Lung (tissue), 11 donors: ENCODE measurements at regions not wholly inside any gene's neighbourhood (a gene's known extent, or its start where the extent isn't known, plus 50 kb on each side); places are given as distances from the start of the nearest gene placed in this dataset.
A peak's percentile ranks its signal among the peaks of the same experiment; 100 is the strongest.
"Not testable (repeated sequence)": the region's sequence is repeated elsewhere in the genome, so short reads cannot be mapped to it uniquely, and the experiment has no call there.

Experiments
- ATAC-seq: fragments of 200-7000 bp; cut with Tn5 transposase; one replicate; pipeline ENCODE4 v1.9.1; 2020; ENCODE audit warnings: moderate number of reproducible peaks; ENCODE audit not compliant: insufficient read depth, low FRiP score
- DNase-seq, 3 donors: peaks; one replicate each; pipeline ENCODE4 v3.0.0-alpha.2; 2013 to 2017
- H3K27ac ChIP-seq, 2 donors: one replicate each; pipeline ENCODE4 v1.5.1; 2013; ENCODE audit warnings: mild to moderate bottlenecking in 2 of 2, moderate library complexity in 2 of 2, control low read depth in 1 of 2, inconsistent platforms in 1 of 2, low read depth in 1 of 2, low read length in 1 of 2
- H3K27me3 ChIP-seq, 3 donors: one replicate each; pipeline ENCODE4 v1.5.1; 2013; ENCODE audit warnings: low read length in 2 of 3; ENCODE audit not compliant: control insufficient read depth in 3 of 3, insufficient read depth in 3 of 3
- H3K36me3 ChIP-seq, 4 donors: one replicate each; pipeline ENCODE4 v1.5.1; 2013; ENCODE audit warnings: low read length in 4 of 4, mild to moderate bottlenecking in 1 of 4, moderate library complexity in 1 of 4; ENCODE audit not compliant: control insufficient read depth in 4 of 4, insufficient read depth in 4 of 4
- H3K4me1 ChIP-seq, 5 donors: one replicate each; pipeline ENCODE4 v1.5.1; 2013; ENCODE audit warnings: low read length in 5 of 5, mild to moderate bottlenecking in 2 of 5, moderate library complexity in 1 of 5; ENCODE audit not compliant: control insufficient read depth in 5 of 5, insufficient read depth in 5 of 5
- H3K4me3 ChIP-seq: one replicate; pipeline ENCODE4 v1.5.1; 2013; ENCODE audit warnings: mild to moderate bottlenecking, control low read depth, moderate library complexity
- H3K9ac ChIP-seq, 2 donors: one replicate each; pipeline ENCODE4 v1.5.1; 2013; ENCODE audit warnings: low read length in 2 of 2, control low read depth in 1 of 2; ENCODE audit not compliant: insufficient read depth in 1 of 2
- H3K9me3 ChIP-seq, 4 donors: one replicate each; pipeline ENCODE4 v1.5.1; 2013; ENCODE audit warnings: low read length in 3 of 4, mild to moderate bottlenecking in 1 of 4, moderate library complexity in 1 of 4; ENCODE audit not compliant: control insufficient read depth in 4 of 4, insufficient read depth in 3 of 4
- WGBS, 2 donors: extraction: QIAGEN DNeasy Blood & Tissue Kit; methylation state at CpG; one replicate each; pipeline ENCODE4 v1.1.7; 2013; 5-methylcytosine and 5-hydroxymethylcytosine counted together
- TF ChIP-seq, protein P1 (sequence below): IDR thresholded peaks from 2 replicates; pipeline ENCODE4 v1.5.1; 2012; ENCODE audit warnings: mild to moderate bottlenecking; ENCODE audit errors: control extremely low read depth, extremely low read depth
- donor health status: control.
- donor health status: control.
- donor health status: Bipolar disorder and iron deficiency.
- donor health status: healthy.
- donor health status: DM: yes; HTN: yes; CAD: no.

- DNase-seq (peak in 1 of 3 donors; percentile 11), ATAC-seq (no peak)
- H3K9ac ChIP-seq = no peak overlapping the region
- WGBS, 2 donors = 79 to 85% methylated on average over 5 of the region's 5 CpGs
- H3K36me3 ChIP-seq = no peaks in the 10 kb centered on the region
- H3K4me1 ChIP-seq = peaks cover 0 to 6% (median 0%) of the 10 kb centered on the region in 5 donors
- no peak overlapping the region for H3K4me3 ChIP-seq
- no peaks in the 10 kb centered on the region for H3K9me3 ChIP-seq
- H3K27me3 ChIP-seq = no peaks in the 10 kb centered on the region
- TF ChIP-seq, protein P1, sequence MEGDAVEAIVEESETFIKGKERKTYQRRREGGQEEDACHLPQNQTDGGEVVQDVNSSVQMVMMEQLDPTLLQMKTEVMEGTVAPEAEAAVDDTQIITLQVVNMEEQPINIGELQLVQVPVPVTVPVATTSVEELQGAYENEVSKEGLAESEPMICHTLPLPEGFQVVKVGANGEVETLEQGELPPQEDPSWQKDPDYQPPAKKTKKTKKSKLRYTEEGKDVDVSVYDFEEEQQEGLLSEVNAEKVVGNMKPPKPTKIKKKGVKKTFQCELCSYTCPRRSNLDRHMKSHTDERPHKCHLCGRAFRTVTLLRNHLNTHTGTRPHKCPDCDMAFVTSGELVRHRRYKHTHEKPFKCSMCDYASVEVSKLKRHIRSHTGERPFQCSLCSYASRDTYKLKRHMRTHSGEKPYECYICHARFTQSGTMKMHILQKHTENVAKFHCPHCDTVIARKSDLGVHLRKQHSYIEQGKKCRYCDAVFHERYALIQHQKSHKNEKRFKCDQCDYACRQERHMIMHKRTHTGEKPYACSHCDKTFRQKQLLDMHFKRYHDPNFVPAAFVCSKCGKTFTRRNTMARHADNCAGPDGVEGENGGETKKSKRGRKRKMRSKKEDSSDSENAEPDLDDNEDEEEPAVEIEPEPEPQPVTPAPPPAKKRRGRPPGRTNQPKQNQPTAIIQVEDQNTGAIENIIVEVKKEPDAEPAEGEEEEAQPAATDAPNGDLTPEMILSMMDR = no peak
- no peak overlapping the region for H3K27ac ChIP-seq
Observed at GRCh38 chr10:31664803-31665202, 263.8 kb downstream of the ARHGAP12 start.

DNA sequence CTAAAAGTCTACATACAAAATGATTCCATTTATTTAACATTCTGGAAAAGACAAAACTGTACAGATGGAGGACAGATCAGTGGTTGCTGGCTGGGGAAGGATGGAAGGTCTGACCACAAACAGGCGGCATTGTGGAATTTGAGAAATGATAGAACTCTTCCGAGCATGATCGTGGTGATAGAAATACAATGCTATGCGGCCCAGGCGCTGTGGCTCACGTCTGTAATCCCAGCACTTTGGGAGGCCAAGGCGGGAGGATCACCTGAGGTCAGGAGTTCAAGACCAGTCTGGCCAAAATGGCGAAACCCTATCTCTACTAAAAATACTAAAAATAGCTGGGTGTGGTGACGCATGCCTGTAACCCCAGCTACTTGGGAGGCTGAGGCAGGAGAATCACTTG lies 264.6 kb downstream of the ARHGAP12 start:
- WGBS, 2 donors = 95 to 97% methylated on average over 9 of the region's 9 CpGs
- H3K36me3 ChIP-seq, DNase-seq, H3K9ac ChIP-seq, H3K27ac ChIP-seq, H3K4me1 ChIP-seq, H3K4me3 ChIP-seq, H3K9me3 ChIP-seq, ATAC-seq, H3K27me3 ChIP-seq: not testable (repeated sequence)

DNA sequence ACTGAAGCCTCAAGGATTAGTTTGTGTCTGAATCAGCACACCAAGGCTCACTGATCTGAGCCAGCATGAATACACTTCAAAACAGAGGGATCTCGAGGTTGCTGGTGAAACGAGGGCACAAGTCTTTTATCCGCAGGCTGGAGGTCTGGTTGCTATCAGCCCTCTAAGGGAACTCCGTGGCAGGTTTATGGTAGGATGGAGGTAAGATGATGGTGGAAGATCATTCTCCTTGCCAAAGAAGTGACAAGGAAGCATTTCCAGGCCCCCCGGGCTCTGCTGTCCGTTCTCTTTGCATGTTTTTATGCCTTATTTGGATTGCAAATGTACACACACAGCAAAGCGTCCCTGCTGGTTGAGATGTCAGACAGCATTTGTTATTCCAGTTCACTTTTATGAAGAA lies 268.3 kb downstream of the ARHGAP12 start:
- Histone ChIP-seq H3K36me3 (no peaks in the 10 kb centered on the region), H3K27ac (no peak overlapping the region), H3K9me3 (no peaks in the 10 kb centered on the region), H3K4me1 (peaks cover 0 to 19% (median 5%) of the 10 kb centered on the region in 5 donors), H3K4me3 (no peak overlapping the region), H3K27me3 (no peaks in the 10 kb centered on the region), H3K9ac (no peak overlapping the region)
- TF ChIP-seq, protein P1 = no peak
- ATAC-seq (no peak), DNase-seq (no peak)
- WGBS, 2 donors = 83 to 85% methylated on average over 7 of the region's 7 CpGs

DNA sequence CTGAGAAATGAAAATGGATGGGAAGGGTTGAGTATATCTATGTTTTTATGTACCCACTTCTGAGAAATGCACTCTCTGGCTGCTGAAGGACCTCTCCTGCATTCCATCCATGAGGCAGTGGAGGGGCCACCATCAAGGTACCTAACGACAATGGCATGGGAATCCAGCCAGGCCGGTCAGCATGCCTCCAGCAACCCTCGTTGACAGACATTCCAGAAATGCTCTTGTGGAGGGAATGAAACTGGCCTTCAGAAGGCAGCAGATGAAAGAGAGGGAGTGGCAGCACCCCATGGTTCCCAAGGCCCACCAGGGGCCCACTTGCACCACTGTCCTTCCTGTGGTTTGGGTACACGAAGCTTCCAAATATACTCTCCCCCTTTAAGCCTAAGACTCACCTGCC lies 269.0 kb downstream of the ARHGAP12 start:
- Histone ChIP-seq H3K27ac (no peak overlapping the region), H3K4me3 (no peak overlapping the region), H3K27me3 (no peaks in the 10 kb centered on the region), H3K9me3 (no peaks in the 10 kb centered on the region), H3K9ac (no peak overlapping the region), H3K36me3 (no peaks in the 10 kb centered on the region), H3K4me1 (peaks cover 0 to 19% (median 2%) of the 10 kb centered on the region in 5 donors)
- WGBS, 2 donors = 74 to 94% methylated on average over 4 of the region's 4 CpGs
- DNase-seq = peak in 1 of 3 donors; percentile 26
- TF ChIP-seq, protein P1 = no peak
- no peak for ATAC-seq
